ENCODE measurements at regions not wholly inside any gene's neighbourhood (a gene's known extent, or its start where the extent isn't known, plus 50 kb on each side); places are given as distances from the start of the nearest gene placed in this dataset.

DNA sequence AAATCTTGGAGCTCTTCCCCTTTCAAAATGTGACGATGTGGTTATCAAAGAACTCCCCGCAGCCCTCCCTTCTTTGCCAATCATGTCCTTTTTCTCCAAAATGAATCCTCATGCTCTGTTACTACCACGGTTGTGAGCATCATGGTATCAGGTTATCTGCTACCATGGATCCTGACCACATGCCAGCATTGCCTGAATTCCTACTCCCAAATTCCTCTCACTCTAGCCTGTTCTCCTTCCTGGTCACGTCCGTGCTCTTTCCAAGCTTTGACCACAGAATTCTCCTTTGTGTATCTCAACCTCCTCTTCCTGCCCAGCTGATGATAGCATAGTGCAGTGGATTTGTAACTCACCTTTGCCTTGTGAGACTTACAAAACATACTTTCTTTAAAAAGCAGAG lies 59.5 kb upstream of the FBXL7 start:
- Histone ChIP-seq H3K9me1 (ENCODE audit: control insufficient read depth, insufficient read depth, low read length) (no peaks in the 10 kb centered on the region), H3K36me3 (ENCODE audit: control insufficient read depth, insufficient read depth, low read length) (no peaks in the 10 kb centered on the region), H4K20me1 (replicated peaks; ENCODE audit: control insufficient read depth, insufficient read depth, low read length) (no peaks in the 10 kb centered on the region), H3K27ac (ENCODE audit: extremely low read depth, low read depth, low read length) (no peak overlapping the region), H3K4me3 (no peak overlapping the region), H3K79me2 (ENCODE audit: control insufficient read depth, insufficient read depth, low read length) (no peaks in the 10 kb centered on the region), H3K4me1 (replicated peaks in 1 of 2; ENCODE audit: control insufficient read depth in 2 of 2, insufficient read depth in 2 of 2, low read length in 2 of 2) (no peaks in the 10 kb centered on the region), H3K9ac (ENCODE audit: insufficient read depth in 1 of 2, low read depth in 2 of 2, low read length in 2 of 2) (no peak overlapping the region), H3K4me2 (ENCODE audit: insufficient read depth, low read length) (no peak overlapping the region), H3K27me3 (ENCODE audit: control insufficient read depth in 2 of 2, insufficient read depth in 2 of 2, low read length in 2 of 2) (no peaks in the 10 kb centered on the region), H2AFZ (ENCODE audit: low read depth, low read length) (no peak overlapping the region), H3K9me3 (replicated peaks; ENCODE audit: control insufficient read depth, insufficient read depth, low read depth, low read length) (no peaks in the 10 kb centered on the region)
- no peak for FAIRE-seq
- in situ Hi-C loops (cut with MboI) (no loop called here), intact Hi-C loops (cut with micrococcal nuclease) (no loop called here)
- DNase-seq (ENCODE audit: extremely low read depth in 1 of 4, low spot score in 3 of 4): no peak
- CTCF ChIA-PET (ENCODE audit: low intra/inter-chr PET ratio): no interaction called here
- TF ChIP-seq, protein P1, sequence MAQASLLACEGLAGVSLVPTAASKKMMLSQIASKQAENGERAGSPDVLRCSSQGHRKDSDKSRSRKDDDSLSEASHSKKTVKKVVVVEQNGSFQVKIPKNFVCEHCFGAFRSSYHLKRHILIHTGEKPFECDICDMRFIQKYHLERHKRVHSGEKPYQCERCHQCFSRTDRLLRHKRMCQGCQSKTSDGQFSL (CRISPR knock-in tag; IDR thresholded peaks at IDR 0.05): no peak
- TF ChIP-seq, protein P1 (tag; IDR thresholded peaks at IDR 0.05): no peak
- no peak for TF ChIP-seq LARP7 (IDR thresholded peaks at IDR 0.05)
- TF ChIP-seq DPF2 (IDR thresholded peaks at IDR 0.05): no peak
- TF ChIP-seq, protein P2, sequence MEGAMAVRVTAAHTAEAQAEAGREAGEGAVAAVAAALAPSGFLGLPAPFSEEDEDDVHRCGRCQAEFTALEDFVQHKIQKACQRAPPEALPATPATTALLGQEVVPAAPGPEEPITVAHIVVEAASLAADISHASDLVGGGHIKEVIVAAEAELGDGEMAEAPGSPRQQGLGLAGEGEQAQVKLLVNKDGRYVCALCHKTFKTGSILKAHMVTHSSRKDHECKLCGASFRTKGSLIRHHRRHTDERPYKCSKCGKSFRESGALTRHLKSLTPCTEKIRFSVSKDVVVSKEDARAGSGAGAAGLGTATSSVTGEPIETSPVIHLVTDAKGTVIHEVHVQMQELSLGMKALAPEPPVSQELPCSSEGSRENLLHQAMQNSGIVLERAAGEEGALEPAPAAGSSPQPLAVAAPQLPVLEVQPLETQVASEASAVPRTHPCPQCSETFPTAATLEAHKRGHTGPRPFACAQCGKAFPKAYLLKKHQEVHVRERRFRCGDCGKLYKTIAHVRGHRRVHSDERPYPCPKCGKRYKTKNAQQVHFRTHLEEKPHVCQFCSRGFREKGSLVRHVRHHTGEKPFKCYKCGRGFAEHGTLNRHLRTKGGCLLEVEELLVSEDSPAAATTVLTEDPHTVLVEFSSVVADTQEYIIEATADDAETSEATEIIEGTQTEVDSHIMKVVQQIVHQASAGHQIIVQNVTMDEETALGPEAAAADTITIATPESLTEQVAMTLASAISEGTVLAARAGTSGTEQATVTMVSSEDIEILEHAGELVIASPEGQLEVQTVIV (CRISPR knock-in tag; IDR thresholded peaks at IDR 0.05; ENCODE audit: borderline replicate concordance): no peak
- TF ChIP-seq, protein P3, sequence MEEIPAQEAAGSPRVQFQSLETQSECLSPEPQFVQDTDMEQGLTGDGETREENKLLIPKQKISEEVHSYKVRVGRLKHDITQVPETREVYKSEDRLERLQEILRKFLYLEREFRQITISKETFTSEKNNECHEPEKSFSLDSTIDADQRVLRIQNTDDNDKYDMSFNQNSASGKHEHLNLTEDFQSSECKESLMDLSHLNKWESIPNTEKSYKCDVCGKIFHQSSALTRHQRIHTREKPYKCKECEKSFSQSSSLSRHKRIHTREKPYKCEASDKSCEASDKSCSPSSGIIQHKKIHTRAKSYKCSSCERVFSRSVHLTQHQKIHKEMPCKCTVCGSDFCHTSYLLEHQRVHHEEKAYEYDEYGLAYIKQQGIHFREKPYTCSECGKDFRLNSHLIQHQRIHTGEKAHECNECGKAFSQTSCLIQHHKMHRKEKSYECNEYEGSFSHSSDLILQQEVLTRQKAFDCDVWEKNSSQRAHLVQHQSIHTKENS (CRISPR knock-in tag; IDR thresholded peaks at IDR 0.05): no peak
- TF ChIP-seq, protein P4, sequence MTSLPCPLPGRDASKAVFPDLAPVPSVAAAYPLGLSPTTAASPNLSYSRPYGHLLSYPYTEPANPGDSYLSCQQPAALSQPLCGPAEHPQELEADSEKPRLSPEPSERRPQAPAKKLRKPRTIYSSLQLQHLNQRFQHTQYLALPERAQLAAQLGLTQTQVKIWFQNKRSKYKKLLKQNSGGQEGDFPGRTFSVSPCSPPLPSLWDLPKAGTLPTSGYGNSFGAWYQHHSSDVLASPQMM (CRISPR knock-in tag; IDR thresholded peaks at IDR 0.05): no peak
- TF ChIP-seq HSF4 (CRISPR knock-in tag; IDR thresholded peaks at IDR 0.05; ENCODE audit: borderline replicate concordance): no peak
- TF ChIP-seq, protein P5, sequence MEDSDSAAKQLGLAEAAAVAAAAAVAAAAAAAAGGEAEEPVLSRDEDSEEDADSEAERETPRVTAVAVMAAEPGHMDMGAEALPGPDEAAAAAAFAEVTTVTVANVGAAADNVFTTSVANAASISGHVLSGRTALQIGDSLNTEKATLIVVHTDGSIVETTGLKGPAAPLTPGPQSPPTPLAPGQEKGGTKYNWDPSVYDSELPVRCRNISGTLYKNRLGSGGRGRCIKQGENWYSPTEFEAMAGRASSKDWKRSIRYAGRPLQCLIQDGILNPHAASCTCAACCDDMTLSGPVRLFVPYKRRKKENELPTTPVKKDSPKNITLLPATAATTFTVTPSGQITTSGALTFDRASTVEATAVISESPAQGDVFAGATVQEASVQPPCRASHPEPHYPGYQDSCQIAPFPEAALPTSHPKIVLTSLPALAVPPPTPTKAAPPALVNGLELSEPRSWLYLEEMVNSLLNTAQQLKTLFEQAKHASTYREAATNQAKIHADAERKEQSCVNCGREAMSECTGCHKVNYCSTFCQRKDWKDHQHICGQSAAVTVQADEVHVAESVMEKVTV (CRISPR knock-in tag; IDR thresholded peaks at IDR 0.05): no peak
- TF ChIP-seq CREB1 (IDR thresholded peaks at IDR 0.05): no peak
- TF ChIP-seq CREB1 (CRISPR knock-in tag; IDR thresholded peaks at IDR 0.05): no peak
- TF ChIP-seq SMARCE1 (IDR thresholded peaks at IDR 0.05): no peak
- TF ChIP-seq, protein P6, sequence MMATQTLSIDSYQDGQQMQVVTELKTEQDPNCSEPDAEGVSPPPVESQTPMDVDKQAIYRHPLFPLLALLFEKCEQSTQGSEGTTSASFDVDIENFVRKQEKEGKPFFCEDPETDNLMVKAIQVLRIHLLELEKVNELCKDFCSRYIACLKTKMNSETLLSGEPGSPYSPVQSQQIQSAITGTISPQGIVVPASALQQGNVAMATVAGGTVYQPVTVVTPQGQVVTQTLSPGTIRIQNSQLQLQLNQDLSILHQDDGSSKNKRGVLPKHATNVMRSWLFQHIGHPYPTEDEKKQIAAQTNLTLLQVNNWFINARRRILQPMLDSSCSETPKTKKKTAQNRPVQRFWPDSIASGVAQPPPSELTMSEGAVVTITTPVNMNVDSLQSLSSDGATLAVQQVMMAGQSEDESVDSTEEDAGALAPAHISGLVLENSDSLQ (IDR thresholded peaks at IDR 0.05): no peak
- TF ChIP-seq RFX1 (IDR thresholded peaks at IDR 0.05): no peak
- no peak for TF ChIP-seq NR2F6 (CRISPR knock-in tag; IDR thresholded peaks at IDR 0.05)
- no peak for TF ChIP-seq ZNF212 (CRISPR knock-in tag; IDR thresholded peaks at IDR 0.05)
- no TSS peak for BruUV-seq (replicated peaks)
- WGBS (ENCODE audit: insufficient coverage, low coverage, missing lambda C conversion rate): 0% methylated on average over 5 of the region's 5 CpGs
- no peak for ATAC-seq
- POLR2A ChIA-PET: no interaction called here

All from K562 (cell line).